ENCODE measurements at regions not wholly inside any gene's neighbourhood (a gene's known extent, or its start where the extent isn't known, plus 50 kb on each side); places are given as distances from the start of the nearest gene placed in this dataset.
"Not testable (repeated sequence)": the region's sequence is repeated elsewhere in the genome, so short reads cannot be mapped to it uniquely, and the experiment has no call there.

GRCh38 chr7:121531175-121532070 is 135.3 kb upstream of the FAM3C start:
- intact Hi-C loops (cut with micrococcal nuclease): loop anchor here (5.0 kb wide), 1 partner anchor 729 kb away; no protein-coding TSS in a partner anchor

GRCh38 chr7:121530227-121531174 is 134.4 kb upstream of the FAM3C start:
- intact Hi-C loops (cut with micrococcal nuclease): loop anchor here (1.0 to 5.0 kb wide), 8 partner anchors 10 to 728 kb away; partner anchors contain the start of gene ING3

GRCh38 chr7:121529003-121529402 is 132.9 kb upstream of the FAM3C start:
- intact Hi-C loops (cut with micrococcal nuclease): no loop called here

GRCh38 chr7:121526210-121526609 is 130.1 kb upstream of the FAM3C start:
- intact Hi-C loops (cut with micrococcal nuclease): not testable (repeated sequence)

GRCh38 chr7:121525155-121525819 is 129.2 kb upstream of the FAM3C start:
- intact Hi-C loops (cut with micrococcal nuclease): no loop called here

- intact Hi-C loops (cut with micrococcal nuclease): no loop called here
Observed at GRCh38 chr7:121521711-121522400, 125.7 kb upstream of the FAM3C start.

GRCh38 chr7:121520911-121521310 is 124.8 kb upstream of the FAM3C start:
- intact Hi-C loops (cut with micrococcal nuclease): no loop called here

- intact Hi-C loops (cut with micrococcal nuclease): no loop called here
Observed at GRCh38 chr7:121519548-121520521, 123.7 kb upstream of the FAM3C start.

- intact Hi-C loops (cut with micrococcal nuclease): no loop called here
Observed at GRCh38 chr7:121517591-121517990, 121.5 kb upstream of the FAM3C start.

GRCh38 chr7:121516821-121517220 is 120.7 kb upstream of the FAM3C start:
- intact Hi-C loops (cut with micrococcal nuclease): no loop called here

- intact Hi-C loops (cut with micrococcal nuclease): no loop called here
Observed at GRCh38 chr7:121515630-121516401, 119.7 kb upstream of the FAM3C start.

- intact Hi-C loops (cut with micrococcal nuclease): no loop called here
Observed at GRCh38 chr7:121515229-121515628, 119.1 kb upstream of the FAM3C start.

- intact Hi-C loops (cut with micrococcal nuclease): no loop called here
Observed at GRCh38 chr7:121513105-121513504, 117.0 kb upstream of the FAM3C start.

GRCh38 chr7:121510858-121511482 is 114.9 kb upstream of the FAM3C start:
- intact Hi-C loops (cut with micrococcal nuclease): no loop called here

GRCh38 chr7:121510302-121510701 is 114.2 kb upstream of the FAM3C start:
- intact Hi-C loops (cut with micrococcal nuclease): no loop called here

GRCh38 chr7:121505540-121506182 is 109.6 kb upstream of the FAM3C start:
- intact Hi-C loops (cut with micrococcal nuclease): no loop called here

- intact Hi-C loops (cut with micrococcal nuclease): no loop called here
Observed at GRCh38 chr7:121505021-121505420, 108.9 kb upstream of the FAM3C start.

- intact Hi-C loops (cut with micrococcal nuclease): no loop called here
Observed at GRCh38 chr7:121504482-121504881, 108.4 kb upstream of the FAM3C start.
